ENCODE measurements at regions not wholly inside any gene's neighbourhood (a gene's known extent, or its start where the extent isn't known, plus 50 kb on each side); places are given as distances from the start of the nearest gene placed in this dataset.

GRCh38 chr1:189983166-189983890 is 494.3 kb downstream of the BRINP3 start:
- TF ChIP-seq CTCF (conservative IDR thresholded peaks at IDR 0.05; ENCODE audit: low read length) (no peak), EZH2phosphoT487 (IDR thresholded peaks at IDR 0.05; ENCODE audit: borderline replicate concordance, low read depth, low read length) (no peak)

Data from OCI-LY7 (cell line).